GM23338 (cell line): ENCODE measurements at regions not wholly inside any gene's neighbourhood (a gene's known extent, or its start where the extent isn't known, plus 50 kb on each side); places are given as distances from the start of the nearest gene placed in this dataset.

ENCODE experiments used
- ATAC-seq: fragments of 200-7000 bp; cut with Tn5 transposase; 3 replicates; pipeline ENCODE4 v1.9.1; 2020
- DNase-seq: peaks from one replicate; pipeline ENCODE4 v3.0.0-alpha.2; 2015; ENCODE audit warnings: low spot score
- H2AFZ ChIP-seq: fragments of 200-600 bp; sonication (generic); 2 replicates; pipeline ENCODE4 v1.8.0; 2016; ENCODE audit warnings: antibody characterized with exemption, mild to moderate bottlenecking, moderate library complexity
- H3F3A ChIP-seq: fragments of 200-600 bp; sonication (generic); replicated peaks from 2 replicates; pipeline ENCODE4 v1.8.0; 2017; ENCODE audit warnings: antibody characterized with exemption, mixed run types, low read depth
- H3K27ac ChIP-seq: fragments of 200-600 bp; sonication (generic); 2 replicates; pipeline ENCODE4 v1.6.1; 2016; ENCODE audit warnings: low read depth
- H3K27me3 ChIP-seq: fragments of 200-600 bp; sonication (generic); 2 replicates; pipeline ENCODE4 v1.8.0; 2016; ENCODE audit warnings: mild to moderate bottlenecking, mixed run types, moderate library complexity; ENCODE audit not compliant: insufficient read depth
- H3K36me3 ChIP-seq: fragments of 200-600 bp; sonication (generic); 2 replicates; pipeline ENCODE4 v1.8.0; 2016; ENCODE audit warnings: mild to moderate bottlenecking; ENCODE audit not compliant: insufficient read depth
- H3K4me1 ChIP-seq: fragments of 200-600 bp; sonication (generic); 2 replicates; pipeline ENCODE4 v1.8.0; 2016; ENCODE audit warnings: mild to moderate bottlenecking, moderate library complexity; ENCODE audit not compliant: insufficient read depth
- H3K4me2 ChIP-seq: fragments of 200-600 bp; sonication (generic); 2 replicates; pipeline ENCODE4 v1.7.1; 2017; ENCODE audit warnings: mixed run types
- H3K4me3 ChIP-seq: fragments of 200-600 bp; sonication (generic); 2 replicates; pipeline ENCODE4 v1.6.1; 2016; ENCODE audit warnings: mixed run types
- H3K79me2 ChIP-seq: fragments of 200-600 bp; sonication (generic); replicated peaks from 2 replicates; pipeline ENCODE4 v1.8.0; 2017; ENCODE audit warnings: mild to moderate bottlenecking; ENCODE audit not compliant: insufficient read depth
- H3K9me2 ChIP-seq: fragments of 200-600 bp; sonication (generic); 2 replicates; pipeline ENCODE4 v1.8.0; 2017; ENCODE audit not compliant: insufficient read depth
- H4K20me1 ChIP-seq: fragments of 200-600 bp; sonication (generic); replicated peaks from 2 replicates; pipeline ENCODE4 v1.8.0; 2017; ENCODE audit warnings: mild to moderate bottlenecking; ENCODE audit not compliant: insufficient read depth
- H3K27ac Mint-ChIP-seq: 2 replicates; pipeline ENCODE4 v1.8.0; 2020; ENCODE audit warnings: inconsistent platforms, mild to moderate bottlenecking, moderate library complexity, mixed read lengths
- H3K27me3 Mint-ChIP-seq: 3 replicates; pipeline ENCODE4 v1.8.0; 2022; ENCODE audit warnings: low read depth, mild to moderate bottlenecking, moderate library complexity, mixed read lengths, inconsistent platforms; ENCODE audit not compliant: insufficient read depth, poor library complexity
- H3K36me3 Mint-ChIP-seq: 3 replicates; pipeline ENCODE4 v1.8.0; 2021; ENCODE audit warnings: low read depth, mild to moderate bottlenecking, inconsistent platforms, moderate library complexity, mixed read lengths
- H3K4me1 Mint-ChIP-seq: 3 replicates; pipeline ENCODE4 v1.8.0; 2020; ENCODE audit warnings: mild to moderate bottlenecking, inconsistent platforms, mixed read lengths
- H3K4me3 Mint-ChIP-seq: 3 replicates; pipeline ENCODE4 v1.8.0; 2021; ENCODE audit warnings: moderate library complexity, mild to moderate bottlenecking, inconsistent platforms, mixed read lengths
- H3K9me3 Mint-ChIP-seq: 3 replicates; pipeline ENCODE4 v1.8.0; 2020; ENCODE audit warnings: moderate library complexity, mild to moderate bottlenecking, inconsistent platforms, mixed read lengths
- CREB1 ChIP-seq: fragments of 250-450 bp; sonication (Bioruptor Pico); IDR thresholded peaks from 2 replicates; pipeline ENCODE4 v1.5.0; 2020; ENCODE audit warnings: low read depth, mild to moderate bottlenecking, moderate library complexity
- EZH2 ChIP-seq: fragments of 200-600 bp; sonication (generic); IDR thresholded peaks from one replicate; pipeline ENCODE4 v1.8.0; 2017; ENCODE audit warnings: antibody characterized with exemption, mild to moderate bottlenecking, low read depth; ENCODE audit not compliant: unreplicated experiment
- EZH2phosphoT487 ChIP-seq: fragments of 200-600 bp; sonication (generic); IDR thresholded peaks from one replicate; pipeline ENCODE4 v1.8.1; 2018; ENCODE audit warnings: antibody characterized with exemption; ENCODE audit not compliant: unreplicated experiment
- JUNB ChIP-seq: IDR thresholded peaks from one replicate; pipeline ENCODE4 v1.6.1; 2016; ENCODE audit warnings: antibody characterized with exemption; ENCODE audit not compliant: unreplicated experiment
- STAT1 ChIP-seq: IDR thresholded peaks from one replicate; pipeline ENCODE4 v1.6.1; 2016; ENCODE audit warnings: antibody characterized with exemption; ENCODE audit not compliant: unreplicated experiment
- ZNF331 ChIP-seq: fragments of 250-450 bp; sonication (Bioruptor Pico); IDR thresholded peaks from 2 replicates; pipeline ENCODE4 v1.5.0; 2020; ENCODE audit warnings: low read depth, mild to moderate bottlenecking, moderate library complexity
- TF ChIP-seq, protein P1 (sequence below): fragments of 250-450 bp; sonication (Bioruptor Pico); IDR thresholded peaks from 2 replicates; pipeline ENCODE4 v1.5.0; 2020; ENCODE audit warnings: mild to moderate bottlenecking, moderate library complexity
- TF ChIP-seq, protein P2 (sequence below), 2 experiments: fragments of 200-600 bp in 1 of 2; sonication (generic) in 1 of 2; conservative IDR thresholded peaks; 2 replicates each; pipeline versions ENCODE4 v1.5.1 to v1.6.1; 2016 to 2017; ENCODE audit warnings: antibody characterized with exemption in 2 of 2, low read depth in 2 of 2, mild to moderate bottlenecking in 2 of 2, moderate library complexity in 1 of 2
- TF ChIP-seq, protein P3 (sequence below): IDR thresholded peaks from one replicate; pipeline ENCODE4 v1.6.1; 2018; ENCODE audit warnings: antibody characterized with exemption; ENCODE audit not compliant: unreplicated experiment

DNA sequence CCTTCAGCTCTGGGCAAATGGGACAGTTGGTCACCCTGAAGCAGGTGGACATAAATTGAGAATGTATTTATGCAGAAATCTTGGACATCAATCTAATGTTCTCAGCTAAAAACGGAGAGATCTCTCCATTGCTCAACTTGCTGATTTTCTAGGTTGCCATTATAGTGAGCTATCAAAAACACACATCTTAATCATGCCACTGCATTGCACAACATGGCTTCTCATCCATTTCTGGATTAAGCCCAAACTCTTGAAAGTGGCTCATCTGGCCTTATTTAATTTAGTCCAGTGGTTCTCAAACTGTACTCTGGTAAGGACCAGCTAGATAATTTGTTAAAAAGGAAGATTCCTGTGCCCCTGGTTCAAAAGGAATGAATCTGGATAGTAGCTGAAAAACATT, 324.9 kb upstream of the CITED2 start (continued):
- TF ChIP-seq, protein P1, sequence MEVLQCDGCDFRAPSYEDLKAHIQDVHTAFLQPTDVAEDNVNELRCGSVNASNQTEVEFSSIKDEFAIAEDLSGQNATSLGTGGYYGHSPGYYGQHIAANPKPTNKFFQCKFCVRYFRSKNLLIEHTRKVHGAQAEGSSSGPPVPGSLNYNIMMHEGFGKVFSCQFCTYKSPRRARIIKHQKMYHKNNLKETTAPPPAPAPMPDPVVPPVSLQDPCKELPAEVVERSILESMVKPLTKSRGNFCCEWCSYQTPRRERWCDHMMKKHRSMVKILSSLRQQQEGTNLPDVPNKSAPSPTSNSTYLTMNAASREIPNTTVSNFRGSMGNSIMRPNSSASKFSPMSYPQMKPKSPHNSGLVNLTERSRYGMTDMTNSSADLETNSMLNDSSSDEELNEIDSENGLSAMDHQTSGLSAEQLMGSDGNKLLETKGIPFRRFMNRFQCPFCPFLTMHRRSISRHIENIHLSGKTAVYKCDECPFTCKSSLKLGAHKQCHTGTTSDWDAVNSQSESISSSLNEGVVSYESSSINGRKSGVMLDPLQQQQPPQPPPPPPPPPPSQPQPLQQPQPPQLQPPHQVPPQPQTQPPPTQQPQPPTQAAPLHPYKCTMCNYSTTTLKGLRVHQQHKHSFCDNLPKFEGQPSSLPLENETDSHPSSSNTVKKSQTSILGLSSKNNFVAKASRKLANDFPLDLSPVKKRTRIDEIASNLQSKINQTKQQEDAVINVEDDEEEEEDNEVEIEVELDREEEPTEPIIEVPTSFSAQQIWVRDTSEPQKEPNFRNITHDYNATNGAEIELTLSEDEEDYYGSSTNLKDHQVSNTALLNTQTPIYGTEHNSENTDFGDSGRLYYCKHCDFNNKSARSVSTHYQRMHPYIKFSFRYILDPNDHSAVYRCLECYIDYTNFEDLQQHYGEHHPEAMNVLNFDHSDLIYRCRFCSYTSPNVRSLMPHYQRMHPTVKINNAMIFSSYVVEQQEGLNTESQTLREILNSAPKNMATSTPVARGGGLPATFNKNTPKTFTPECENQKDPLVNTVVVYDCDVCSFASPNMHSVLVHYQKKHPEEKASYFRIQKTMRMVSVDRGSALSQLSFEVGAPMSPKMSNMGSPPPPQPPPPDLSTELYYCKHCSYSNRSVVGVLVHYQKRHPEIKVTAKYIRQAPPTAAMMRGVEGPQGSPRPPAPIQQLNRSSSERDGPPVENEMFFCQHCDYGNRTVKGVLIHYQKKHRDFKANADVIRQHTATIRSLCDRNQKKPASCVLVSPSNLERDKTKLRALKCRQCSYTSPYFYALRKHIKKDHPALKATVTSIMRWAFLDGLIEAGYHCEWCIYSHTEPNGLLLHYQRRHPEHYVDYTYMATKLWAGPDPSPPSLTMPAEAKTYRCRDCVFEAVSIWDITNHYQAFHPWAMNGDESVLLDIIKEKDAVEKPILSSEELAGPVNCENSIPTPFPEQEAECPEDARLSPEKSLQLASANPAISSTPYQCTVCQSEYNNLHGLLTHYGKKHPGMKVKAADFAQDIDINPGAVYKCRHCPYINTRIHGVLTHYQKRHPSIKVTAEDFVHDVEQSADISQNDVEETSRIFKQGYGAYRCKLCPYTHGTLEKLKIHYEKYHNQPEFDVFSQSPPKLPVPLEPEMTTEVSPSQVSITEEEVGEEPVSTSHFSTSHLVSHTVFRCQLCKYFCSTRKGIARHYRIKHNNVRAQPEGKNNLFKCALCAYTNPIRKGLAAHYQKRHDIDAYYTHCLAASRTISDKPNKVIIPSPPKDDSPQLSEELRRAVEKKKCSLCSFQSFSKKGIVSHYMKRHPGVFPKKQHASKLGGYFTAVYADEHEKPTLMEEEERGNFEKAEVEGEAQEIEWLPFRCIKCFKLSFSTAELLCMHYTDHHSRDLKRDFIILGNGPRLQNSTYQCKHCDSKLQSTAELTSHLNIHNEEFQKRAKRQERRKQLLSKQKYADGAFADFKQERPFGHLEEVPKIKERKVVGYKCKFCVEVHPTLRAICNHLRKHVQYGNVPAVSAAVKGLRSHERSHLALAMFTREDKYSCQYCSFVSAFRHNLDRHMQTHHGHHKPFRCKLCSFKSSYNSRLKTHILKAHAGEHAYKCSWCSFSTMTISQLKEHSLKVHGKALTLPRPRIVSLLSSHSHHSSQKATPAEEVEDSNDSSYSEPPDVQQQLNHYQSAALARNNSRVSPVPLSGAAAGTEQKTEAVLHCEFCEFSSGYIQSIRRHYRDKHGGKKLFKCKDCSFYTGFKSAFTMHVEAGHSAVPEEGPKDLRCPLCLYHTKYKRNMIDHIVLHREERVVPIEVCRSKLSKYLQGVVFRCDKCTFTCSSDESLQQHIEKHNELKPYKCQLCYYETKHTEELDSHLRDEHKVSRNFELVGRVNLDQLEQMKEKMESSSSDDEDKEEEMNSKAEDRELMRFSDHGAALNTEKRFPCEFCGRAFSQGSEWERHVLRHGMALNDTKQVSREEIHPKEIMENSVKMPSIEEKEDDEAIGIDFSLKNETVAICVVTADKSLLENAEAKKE (CRISPR knock-in tag): no peak
- TF ChIP-seq, protein P2, sequence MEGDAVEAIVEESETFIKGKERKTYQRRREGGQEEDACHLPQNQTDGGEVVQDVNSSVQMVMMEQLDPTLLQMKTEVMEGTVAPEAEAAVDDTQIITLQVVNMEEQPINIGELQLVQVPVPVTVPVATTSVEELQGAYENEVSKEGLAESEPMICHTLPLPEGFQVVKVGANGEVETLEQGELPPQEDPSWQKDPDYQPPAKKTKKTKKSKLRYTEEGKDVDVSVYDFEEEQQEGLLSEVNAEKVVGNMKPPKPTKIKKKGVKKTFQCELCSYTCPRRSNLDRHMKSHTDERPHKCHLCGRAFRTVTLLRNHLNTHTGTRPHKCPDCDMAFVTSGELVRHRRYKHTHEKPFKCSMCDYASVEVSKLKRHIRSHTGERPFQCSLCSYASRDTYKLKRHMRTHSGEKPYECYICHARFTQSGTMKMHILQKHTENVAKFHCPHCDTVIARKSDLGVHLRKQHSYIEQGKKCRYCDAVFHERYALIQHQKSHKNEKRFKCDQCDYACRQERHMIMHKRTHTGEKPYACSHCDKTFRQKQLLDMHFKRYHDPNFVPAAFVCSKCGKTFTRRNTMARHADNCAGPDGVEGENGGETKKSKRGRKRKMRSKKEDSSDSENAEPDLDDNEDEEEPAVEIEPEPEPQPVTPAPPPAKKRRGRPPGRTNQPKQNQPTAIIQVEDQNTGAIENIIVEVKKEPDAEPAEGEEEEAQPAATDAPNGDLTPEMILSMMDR (conservative IDR thresholded peaks at IDR 0.05; ENCODE audit: low read depth in 2 of 2): no peak
- no peak for TF ChIP-seq EZH2phosphoT487
- no peak for TF ChIP-seq CREB1 (CRISPR knock-in tag)
- no peak for TF ChIP-seq EZH2
- TF ChIP-seq ZNF331 (CRISPR knock-in tag): no peak
- TF ChIP-seq STAT1: no peak

DNA sequence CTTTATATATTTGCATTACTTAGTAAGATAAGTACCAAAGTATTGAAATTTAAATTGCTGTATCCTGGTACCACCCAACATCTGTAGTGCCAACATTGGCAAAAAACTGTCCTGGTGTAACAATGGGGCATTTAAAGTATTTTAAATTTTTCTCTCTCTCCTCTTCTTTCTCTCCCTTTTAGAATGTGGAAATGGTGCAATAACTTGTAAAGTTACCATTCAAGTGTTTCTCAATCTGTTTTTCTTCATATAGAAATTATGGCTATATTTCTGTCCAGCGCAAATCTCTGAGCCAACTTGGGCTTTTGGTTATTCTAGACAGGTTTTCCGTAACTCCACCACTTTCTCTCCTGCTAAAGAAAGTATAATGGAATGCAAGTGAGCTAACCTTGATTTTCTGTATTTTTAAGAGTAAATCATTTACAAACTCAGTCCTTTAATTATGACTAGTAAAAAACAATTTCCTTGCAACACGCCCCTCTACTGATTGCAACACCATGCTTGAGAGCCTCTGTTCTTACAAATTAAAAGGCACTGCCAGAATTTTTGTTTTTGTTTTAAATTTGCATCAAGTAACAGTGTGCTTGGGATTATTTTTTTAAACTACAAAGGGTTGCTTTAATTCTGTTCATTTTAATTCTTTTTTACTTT, 324.2 kb upstream of the CITED2 start:
- H3K27ac Mint-ChIP-seq: no peak overlapping the region
- H3K27me3 ChIP-seq: no peaks in the 10 kb centered on the region
- H3K9me3 Mint-ChIP-seq: peaks cover 10% of the 10 kb centered on the region
- H3K79me2 ChIP-seq: no peaks in the 10 kb centered on the region
- H3K4me3 Mint-ChIP-seq: no peak overlapping the region
- no peak overlapping the region for H3K4me2 ChIP-seq
- peaks cover 2% of the 10 kb centered on the region for H3K27me3 Mint-ChIP-seq
- no peaks in the 10 kb centered on the region for H3F3A ChIP-seq
- peaks cover 3% of the 10 kb centered on the region; the same call in 1 of the 3 replicates for H3K36me3 Mint-ChIP-seq
- no peaks in the 10 kb centered on the region for H3K4me1 ChIP-seq
- no peaks in the 10 kb centered on the region for H3K9me2 ChIP-seq
- H3K4me1 Mint-ChIP-seq: no peaks in the 10 kb centered on the region
- ATAC-seq: no peak
- no peak overlapping the region for H2AFZ ChIP-seq
- no peak overlapping the region for H3K27ac ChIP-seq
- H3K36me3 ChIP-seq: no peaks in the 10 kb centered on the region
- TF ChIP-seq, protein P3, sequence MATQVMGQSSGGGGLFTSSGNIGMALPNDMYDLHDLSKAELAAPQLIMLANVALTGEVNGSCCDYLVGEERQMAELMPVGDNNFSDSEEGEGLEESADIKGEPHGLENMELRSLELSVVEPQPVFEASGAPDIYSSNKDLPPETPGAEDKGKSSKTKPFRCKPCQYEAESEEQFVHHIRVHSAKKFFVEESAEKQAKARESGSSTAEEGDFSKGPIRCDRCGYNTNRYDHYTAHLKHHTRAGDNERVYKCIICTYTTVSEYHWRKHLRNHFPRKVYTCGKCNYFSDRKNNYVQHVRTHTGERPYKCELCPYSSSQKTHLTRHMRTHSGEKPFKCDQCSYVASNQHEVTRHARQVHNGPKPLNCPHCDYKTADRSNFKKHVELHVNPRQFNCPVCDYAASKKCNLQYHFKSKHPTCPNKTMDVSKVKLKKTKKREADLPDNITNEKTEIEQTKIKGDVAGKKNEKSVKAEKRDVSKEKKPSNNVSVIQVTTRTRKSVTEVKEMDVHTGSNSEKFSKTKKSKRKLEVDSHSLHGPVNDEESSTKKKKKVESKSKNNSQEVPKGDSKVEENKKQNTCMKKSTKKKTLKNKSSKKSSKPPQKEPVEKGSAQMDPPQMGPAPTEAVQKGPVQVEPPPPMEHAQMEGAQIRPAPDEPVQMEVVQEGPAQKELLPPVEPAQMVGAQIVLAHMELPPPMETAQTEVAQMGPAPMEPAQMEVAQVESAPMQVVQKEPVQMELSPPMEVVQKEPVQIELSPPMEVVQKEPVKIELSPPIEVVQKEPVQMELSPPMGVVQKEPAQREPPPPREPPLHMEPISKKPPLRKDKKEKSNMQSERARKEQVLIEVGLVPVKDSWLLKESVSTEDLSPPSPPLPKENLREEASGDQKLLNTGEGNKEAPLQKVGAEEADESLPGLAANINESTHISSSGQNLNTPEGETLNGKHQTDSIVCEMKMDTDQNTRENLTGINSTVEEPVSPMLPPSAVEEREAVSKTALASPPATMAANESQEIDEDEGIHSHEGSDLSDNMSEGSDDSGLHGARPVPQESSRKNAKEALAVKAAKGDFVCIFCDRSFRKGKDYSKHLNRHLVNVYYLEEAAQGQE: no peak
- TF ChIP-seq, protein P2 (conservative IDR thresholded peaks at IDR 0.05; ENCODE audit: low read depth in 2 of 2): no peak
- TF ChIP-seq EZH2: no peak
- TF ChIP-seq JUNB: no peak
- TF ChIP-seq ZNF331 (CRISPR knock-in tag): no peak
- no peaks in the 10 kb centered on the region for H4K20me1 ChIP-seq
- no peak overlapping the region for H3K4me3 ChIP-seq
- no peak for DNase-seq
